Nephron (organoid): ENCODE measurements at regions not wholly inside any gene's neighbourhood (a gene's known extent, or its start where the extent isn't known, plus 50 kb on each side); places are given as distances from the start of the nearest gene placed in this dataset.
"Not testable (repeated sequence)": the region's sequence is repeated elsewhere in the genome, so short reads cannot be mapped to it uniquely, and the experiment has no call there.

Experiments
- H3K27ac Mint-ChIP-seq, 3 experiments: 2 replicates each; pipeline ENCODE4 v1.8.0; 2020; ENCODE audit warnings: mixed read lengths in 3 of 3, mild to moderate bottlenecking in 2 of 3, moderate library complexity in 1 of 3
- H3K27me3 Mint-ChIP-seq: 2 replicates; pipeline ENCODE4 v1.8.0; 2021; ENCODE audit warnings: low read depth, mild to moderate bottlenecking, moderate library complexity, mixed read lengths
- H3K36me3 Mint-ChIP-seq: 2 replicates; pipeline ENCODE4 v1.8.0; 2020; ENCODE audit warnings: low read depth, mixed read lengths
- H3K4me1 Mint-ChIP-seq: 2 replicates; pipeline ENCODE4 v1.8.0; 2020; ENCODE audit warnings: mixed read lengths
- H3K4me3 Mint-ChIP-seq, 3 experiments: 2 replicates each; pipeline ENCODE4 v1.8.0; 2020; ENCODE audit warnings: mild to moderate bottlenecking in 3 of 3, mixed read lengths in 3 of 3, moderate library complexity in 2 of 3
- H3K9me3 Mint-ChIP-seq: 2 replicates; pipeline ENCODE4 v1.8.0; 2020; ENCODE audit warnings: mixed read lengths
- CTCF ChIP-seq, 3 experiments: fragments of 200-600 bp; sonication (generic); IDR thresholded peaks; one replicate each; pipeline ENCODE4 v1.5.0; 2021; ENCODE audit warnings: antibody characterized with exemption in 3 of 3; ENCODE audit not compliant: unreplicated experiment in 3 of 3

- no peak for TF ChIP-seq CTCF (IDR thresholded peaks at IDR 0.05; ENCODE audit: unreplicated experiment in 3 of 3)
- Mint-ChIP-seq H3K27ac (no peak overlapping the region), H3K27me3 (peaks cover 10% of the 10 kb centered on the region), H3K4me3 (no peak overlapping the region), H3K36me3 (peaks cover 6% of the 10 kb centered on the region), H3K9me3 (peaks cover 7% of the 10 kb centered on the region), H3K4me1 (no peaks in the 10 kb centered on the region)
Measured at GRCh38 chr2:236833501-236834073, 252.1 kb upstream of the COPS8 start.

- TF ChIP-seq CTCF (IDR thresholded peaks at IDR 0.05; ENCODE audit: unreplicated experiment in 3 of 3): no peak
- H3K27ac Mint-ChIP-seq: no peak overlapping the region
- H3K4me1 Mint-ChIP-seq: no peaks in the 10 kb centered on the region
- H3K9me3 Mint-ChIP-seq: peaks cover 7% of the 10 kb centered on the region
- peaks cover 6% of the 10 kb centered on the region for H3K27me3 Mint-ChIP-seq
- peaks cover 6% of the 10 kb centered on the region for H3K36me3 Mint-ChIP-seq
- H3K4me3 Mint-ChIP-seq: no peak overlapping the region
Measured at GRCh38 chr2:236834284-236834683, 251.4 kb upstream of the COPS8 start.

- H3K9me3 Mint-ChIP-seq: peaks cover 7% of the 10 kb centered on the region
- H3K4me1 Mint-ChIP-seq: no peaks in the 10 kb centered on the region
- peaks cover 6% of the 10 kb centered on the region for H3K36me3 Mint-ChIP-seq
- H3K4me3 Mint-ChIP-seq: no peak overlapping the region
- TF ChIP-seq CTCF (IDR thresholded peaks at IDR 0.05; ENCODE audit: unreplicated experiment in 3 of 3): no peak
- H3K27ac Mint-ChIP-seq: no peak overlapping the region
- peaks cover 9% of the 10 kb centered on the region for H3K27me3 Mint-ChIP-seq
Measured at GRCh38 chr2:236835307-236836024, 250.2 kb upstream of the COPS8 start.

GRCh38 chr2:236836028-236836427 is 249.7 kb upstream of the COPS8 start:
- not testable (repeated sequence) for H3K27ac Mint-ChIP-seq, H3K4me1 Mint-ChIP-seq, H3K4me3 Mint-ChIP-seq, H3K9me3 Mint-ChIP-seq, H3K36me3 Mint-ChIP-seq
- peaks cover 11% of the 10 kb centered on the region for H3K27me3 Mint-ChIP-seq

- H3K9me3 Mint-ChIP-seq: peaks cover 16% of the 10 kb centered on the region
- no peak overlapping the region for H3K27ac Mint-ChIP-seq
- peaks cover 14% of the 10 kb centered on the region for H3K27me3 Mint-ChIP-seq
- H3K4me1 Mint-ChIP-seq: peaks cover 16% of the 10 kb centered on the region
- no peak for TF ChIP-seq CTCF (IDR thresholded peaks at IDR 0.05; ENCODE audit: unreplicated experiment in 3 of 3)
- H3K36me3 Mint-ChIP-seq: peaks cover 6% of the 10 kb centered on the region
- no peak overlapping the region for H3K4me3 Mint-ChIP-seq
Measured at GRCh38 chr2:236840215-236840614, 245.5 kb upstream of the COPS8 start.

- H3K27ac Mint-ChIP-seq: no peak overlapping the region
- H3K27me3 Mint-ChIP-seq: peaks cover 14% of the 10 kb centered on the region
- H3K4me1 Mint-ChIP-seq: peaks cover 16% of the 10 kb centered on the region
- no peak for TF ChIP-seq CTCF (IDR thresholded peaks at IDR 0.05; ENCODE audit: unreplicated experiment in 3 of 3)
- H3K36me3 Mint-ChIP-seq: peaks cover 6% of the 10 kb centered on the region
- no peak overlapping the region for H3K4me3 Mint-ChIP-seq
- peaks cover 17% of the 10 kb centered on the region for H3K9me3 Mint-ChIP-seq
Measured at GRCh38 chr2:236840857-236841256, 244.8 kb upstream of the COPS8 start.
